ENCODE measurements at regions not wholly inside any gene's neighbourhood (a gene's known extent, or its start where the extent isn't known, plus 50 kb on each side); places are given as distances from the start of the nearest gene placed in this dataset.
"Not testable (repeated sequence)": the region's sequence is repeated elsewhere in the genome, so short reads cannot be mapped to it uniquely, and the experiment has no call there.

- no peak for DNase-seq (ENCODE audit: extremely low read depth, low read depth, low spot score)
These were observed 256.3 kb upstream of the MYT1L start for GRCh38 chr2:2587354-2587753.

GRCh38 chr2:2586931-2587330, 255.9 kb upstream of the MYT1L start:
- no peak for DNase-seq (ENCODE audit: extremely low read depth, low read depth, low spot score)

- no peak for DNase-seq (ENCODE audit: extremely low read depth, low read depth, low spot score)
These were observed 255.1 kb upstream of the MYT1L start for GRCh38 chr2:2586068-2586776.

GRCh38 chr2:2582998-2583545, 252.0 kb upstream of the MYT1L start:
- no peak for DNase-seq (ENCODE audit: extremely low read depth, low read depth, low spot score)

- no peak for DNase-seq (ENCODE audit: extremely low read depth, low read depth, low spot score)
These were observed 250.5 kb upstream of the MYT1L start for GRCh38 chr2:2581331-2582159.

- not testable (repeated sequence) for DNase-seq (ENCODE audit: extremely low read depth, low read depth, low spot score)
These were observed 249.8 kb upstream of the MYT1L start for GRCh38 chr2:2580841-2581240.

GRCh38 chr2:2580341-2580740, 249.3 kb upstream of the MYT1L start:
- DNase-seq (ENCODE audit: extremely low read depth, low read depth, low spot score): no peak

GRCh38 chr2:2579814-2580213, 248.7 kb upstream of the MYT1L start:
- DNase-seq (ENCODE audit: extremely low read depth, low read depth, low spot score): no peak

GRCh38 chr2:2577407-2577831, 246.3 kb upstream of the MYT1L start:
- no peak for DNase-seq (ENCODE audit: extremely low read depth, low read depth, low spot score)

GRCh38 chr2:2575870-2576386, 244.9 kb upstream of the MYT1L start:
- DNase-seq (ENCODE audit: extremely low read depth, low read depth, low spot score): no peak

- DNase-seq (ENCODE audit: extremely low read depth, low read depth, low spot score): no peak
These were observed 244.1 kb upstream of the MYT1L start for GRCh38 chr2:2575181-2575577.

- no peak for DNase-seq (ENCODE audit: extremely low read depth, low read depth, low spot score)
These were observed 243.5 kb upstream of the MYT1L start for GRCh38 chr2:2574401-2575180.

GRCh38 chr2:2573658-2574293, 242.7 kb upstream of the MYT1L start:
- no peak for DNase-seq (ENCODE audit: extremely low read depth, low read depth, low spot score)

- no peak for DNase-seq (ENCODE audit: extremely low read depth, low read depth, low spot score)
These were observed 242.1 kb upstream of the MYT1L start for GRCh38 chr2:2573205-2573604.

- no peak for DNase-seq (ENCODE audit: extremely low read depth, low read depth, low spot score)
These were observed 241.5 kb upstream of the MYT1L start for GRCh38 chr2:2572393-2573204.

- no peak for DNase-seq (ENCODE audit: extremely low read depth, low read depth, low spot score)
These were observed 240.5 kb upstream of the MYT1L start for GRCh38 chr2:2571301-2572150.

GRCh38 chr2:2570871-2571270, 239.8 kb upstream of the MYT1L start:
- no peak for DNase-seq (ENCODE audit: extremely low read depth, low read depth, low spot score)

- DNase-seq (ENCODE audit: extremely low read depth, low read depth, low spot score): no peak
These were observed 239.3 kb upstream of the MYT1L start for GRCh38 chr2:2570360-2570759.

- DNase-seq (ENCODE audit: extremely low read depth, low read depth, low spot score): no peak
These were observed 238.8 kb upstream of the MYT1L start for GRCh38 chr2:2569836-2570235.

Measured in glomerular endothelial cell (primary cell).